SK-N-SH treated with all-trans-retinoic acid at 6 μM for 48 hours (cell line): ENCODE measurements at regions not wholly inside any gene's neighbourhood (a gene's known extent, or its start where the extent isn't known, plus 50 kb on each side); places are given as distances from the start of the nearest gene placed in this dataset.

ENCODE experiments used
- ATAC-seq: fragments of 200-7000 bp; cut with Tn5 transposase; 3 replicates; pipeline ENCODE4 v1.9.1; 2020; ENCODE audit warnings: mild to moderate bottlenecking, moderate library complexity
- ARNTL ChIP-seq: fragments of 450-650 bp; formaldehyde crosslinking; IDR thresholded peaks from 2 replicates; pipeline ENCODE4 v1.5.0; 2020; ENCODE audit warnings: low read depth, mild to moderate bottlenecking, moderate library complexity, borderline replicate concordance
- BACH2 ChIP-seq: fragments of 250-450 bp; sonication (Bioruptor Pico); IDR thresholded peaks from 2 replicates; pipeline ENCODE4 v1.9.0; 2021; ENCODE audit warnings: mild to moderate bottlenecking, borderline replicate concordance
- CSDC2 ChIP-seq: fragments of 250-450 bp; sonication (Bioruptor Pico); IDR thresholded peaks from 2 replicates; pipeline ENCODE4 v1.5.0; 2020; ENCODE audit warnings: mild to moderate bottlenecking, moderate library complexity
- ESRRG ChIP-seq: fragments of 250-450 bp; sonication (Bioruptor Pico); IDR thresholded peaks from 2 replicates; pipeline ENCODE4 v1.6.1; 2021; ENCODE audit warnings: mild to moderate bottlenecking
- GLIS3 ChIP-seq: fragments of 250-450 bp; sonication (Bioruptor Pico); IDR thresholded peaks from 2 replicates; pipeline ENCODE4 v1.5.0; 2020; ENCODE audit warnings: mild to moderate bottlenecking, moderate library complexity
- ISL1 ChIP-seq: fragments of 250-450 bp; sonication (Bioruptor Pico); IDR thresholded peaks from 2 replicates; pipeline ENCODE4 v2.1.2; 2022; ENCODE audit warnings: mild to moderate bottlenecking, moderate library complexity
- OSR1 ChIP-seq: fragments of 250-450 bp; sonication (Bioruptor Pico); IDR thresholded peaks from 2 replicates; pipeline ENCODE4 v1.8.0; 2022; ENCODE audit warnings: moderate library complexity, mild to moderate bottlenecking, inconsistent platforms
- PPARA ChIP-seq: fragments of 250-450 bp; sonication (Bioruptor Pico); IDR thresholded peaks from 2 replicates; pipeline ENCODE4 v1.5.0; 2020; ENCODE audit warnings: mild to moderate bottlenecking, borderline replicate concordance
- RARB ChIP-seq: fragments of 250-450 bp; sonication (Bioruptor Pico); IDR thresholded peaks from 2 replicates; pipeline ENCODE4 v1.8.0; 2021; ENCODE audit warnings: mild to moderate bottlenecking, moderate library complexity
- SNAI2 ChIP-seq: fragments of 250-450 bp; sonication (Bioruptor Pico); IDR thresholded peaks from 2 replicates; pipeline ENCODE4 v1.5.0; 2020; ENCODE audit warnings: mild to moderate bottlenecking, moderate library complexity
- TCF4 ChIP-seq: fragments of 250-450 bp; sonication (Bioruptor Pico); IDR thresholded peaks from 2 replicates; pipeline ENCODE4 v1.8.0; 2021; ENCODE audit warnings: mild to moderate bottlenecking, moderate library complexity, borderline replicate concordance
- TOX ChIP-seq: fragments of 250-450 bp; sonication (Bioruptor Pico); IDR thresholded peaks from 2 replicates; pipeline ENCODE4 v1.8.0; 2021; ENCODE audit warnings: mild to moderate bottlenecking, moderate library complexity, borderline replicate concordance
- ZC3H10 ChIP-seq: fragments of 250-450 bp; sonication (Bioruptor Pico); IDR thresholded peaks from 2 replicates; pipeline ENCODE4 v1.5.1; 2021; ENCODE audit warnings: mild to moderate bottlenecking, moderate library complexity
- ZFP3 ChIP-seq: fragments of 250-450 bp; sonication (Bioruptor Pico); IDR thresholded peaks from 2 replicates; pipeline ENCODE4 v1.5.0; 2020; ENCODE audit warnings: mild to moderate bottlenecking, moderate library complexity
- ZFP30 ChIP-seq: fragments of 450-650 bp; formaldehyde crosslinking; IDR thresholded peaks from 2 replicates; pipeline ENCODE4 v1.5.0; 2022; ENCODE audit warnings: mild to moderate bottlenecking, moderate library complexity
- ZNF70 ChIP-seq: fragments of 450-650 bp; formaldehyde crosslinking; IDR thresholded peaks from 2 replicates; pipeline ENCODE4 v1.5.0; 2020; ENCODE audit warnings: mild to moderate bottlenecking, moderate library complexity
- ZNF8 ChIP-seq: fragments of 450-650 bp; formaldehyde crosslinking; IDR thresholded peaks from 2 replicates; pipeline ENCODE4 v1.5.0; 2020; ENCODE audit warnings: mild to moderate bottlenecking, moderate library complexity
- TF ChIP-seq, protein P1 (sequence below): fragments of 250-450 bp; sonication (Bioruptor Pico); IDR thresholded peaks from 2 replicates; pipeline ENCODE4 v1.5.0; 2020; ENCODE audit warnings: mild to moderate bottlenecking, moderate library complexity
- TF ChIP-seq, protein P2 (sequence below): fragments of 250-450 bp; sonication (Bioruptor Pico); IDR thresholded peaks from 2 replicates; pipeline ENCODE4 v1.8.0; 2021; ENCODE audit warnings: low read depth, mild to moderate bottlenecking, moderate library complexity, borderline replicate concordance
- TF ChIP-seq, protein P3 (sequence below): fragments of 250-450 bp; sonication (Bioruptor Pico); IDR thresholded peaks from 2 replicates; pipeline ENCODE4 v1.5.1; 2020; ENCODE audit warnings: low read depth, mild to moderate bottlenecking, moderate library complexity
- TF ChIP-seq, protein P4 (sequence below): fragments of 250-450 bp; sonication (Bioruptor Pico); IDR thresholded peaks from 2 replicates; pipeline ENCODE4 v1.8.0; 2020; ENCODE audit warnings: mild to moderate bottlenecking, moderate library complexity, borderline replicate concordance

DNA sequence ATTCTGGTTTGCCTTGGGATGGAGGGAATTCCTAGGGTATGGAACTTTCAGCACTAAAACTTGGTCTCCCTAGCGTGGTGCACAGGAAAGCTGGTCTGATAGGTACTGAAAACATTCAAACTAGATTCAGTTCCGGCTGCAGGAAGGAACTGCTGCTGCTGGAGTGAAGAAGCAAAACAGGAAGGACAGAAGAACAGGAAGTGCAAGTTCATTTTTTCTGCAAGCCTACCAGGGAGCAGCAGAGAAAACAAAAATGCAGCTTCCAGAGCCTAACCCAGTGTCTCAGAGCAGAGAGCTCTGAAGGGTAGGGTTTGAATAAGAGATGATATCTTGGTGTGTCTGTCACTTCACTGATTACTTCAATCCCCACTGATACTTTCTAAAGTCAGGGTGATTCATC is 165.2 kb downstream of the VRK1 start:
- ATAC-seq = no peak
- TF ChIP-seq TCF4 (no peak), OSR1 (CRISPR knock-in tag) (no peak), CSDC2 (CRISPR knock-in tag) (no peak), ISL1 (CRISPR knock-in tag) (no peak), GLIS3 (CRISPR knock-in tag) (no peak)

DNA sequence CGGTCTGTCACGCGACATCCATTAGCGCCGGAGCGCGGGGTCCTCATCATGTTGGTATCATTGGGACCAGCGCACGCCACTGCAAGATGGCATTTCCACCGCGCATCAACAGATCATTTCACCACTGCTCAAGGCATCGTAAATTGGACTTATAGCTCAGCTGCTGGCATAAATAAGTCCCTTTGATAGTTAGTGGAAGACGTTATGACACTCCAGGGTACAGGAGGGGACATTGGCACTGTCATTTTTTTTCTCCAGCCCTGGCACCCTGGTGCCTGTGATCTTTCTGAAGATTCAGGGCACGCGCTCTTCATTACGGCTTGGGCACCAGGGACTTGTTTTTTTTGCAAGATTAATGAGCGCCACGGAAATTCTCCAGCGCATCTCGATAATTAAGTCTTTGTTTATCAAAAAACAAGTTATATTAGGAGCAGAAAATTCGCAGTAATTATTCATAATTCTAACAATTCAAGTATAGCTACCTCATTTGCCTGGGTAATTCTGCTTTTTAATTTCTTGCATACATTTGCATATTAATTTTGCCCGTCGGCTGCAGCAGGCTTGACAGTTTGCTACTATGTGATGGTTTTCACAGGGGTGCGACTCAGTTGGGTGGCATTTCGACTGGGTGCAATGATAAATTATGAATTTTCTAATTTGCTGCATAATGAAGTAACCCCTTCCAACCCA is 167.7 kb downstream of the VRK1 start:
- no peak for ATAC-seq
- TF ChIP-seq ESRRG (CRISPR knock-in tag) (no peak), CSDC2 (CRISPR knock-in tag) (no peak), TOX (CRISPR knock-in tag) (no peak), ZNF70 (CRISPR knock-in tag) (no peak), ZNF8 (CRISPR knock-in tag) (no peak), PPARA (no peak), ARNTL (CRISPR knock-in tag) (no peak), ISL1 (CRISPR knock-in tag) (no peak), ZFP30 (CRISPR knock-in tag) (no peak), RARB (CRISPR knock-in tag) (no peak)
- TF ChIP-seq, protein P1, sequence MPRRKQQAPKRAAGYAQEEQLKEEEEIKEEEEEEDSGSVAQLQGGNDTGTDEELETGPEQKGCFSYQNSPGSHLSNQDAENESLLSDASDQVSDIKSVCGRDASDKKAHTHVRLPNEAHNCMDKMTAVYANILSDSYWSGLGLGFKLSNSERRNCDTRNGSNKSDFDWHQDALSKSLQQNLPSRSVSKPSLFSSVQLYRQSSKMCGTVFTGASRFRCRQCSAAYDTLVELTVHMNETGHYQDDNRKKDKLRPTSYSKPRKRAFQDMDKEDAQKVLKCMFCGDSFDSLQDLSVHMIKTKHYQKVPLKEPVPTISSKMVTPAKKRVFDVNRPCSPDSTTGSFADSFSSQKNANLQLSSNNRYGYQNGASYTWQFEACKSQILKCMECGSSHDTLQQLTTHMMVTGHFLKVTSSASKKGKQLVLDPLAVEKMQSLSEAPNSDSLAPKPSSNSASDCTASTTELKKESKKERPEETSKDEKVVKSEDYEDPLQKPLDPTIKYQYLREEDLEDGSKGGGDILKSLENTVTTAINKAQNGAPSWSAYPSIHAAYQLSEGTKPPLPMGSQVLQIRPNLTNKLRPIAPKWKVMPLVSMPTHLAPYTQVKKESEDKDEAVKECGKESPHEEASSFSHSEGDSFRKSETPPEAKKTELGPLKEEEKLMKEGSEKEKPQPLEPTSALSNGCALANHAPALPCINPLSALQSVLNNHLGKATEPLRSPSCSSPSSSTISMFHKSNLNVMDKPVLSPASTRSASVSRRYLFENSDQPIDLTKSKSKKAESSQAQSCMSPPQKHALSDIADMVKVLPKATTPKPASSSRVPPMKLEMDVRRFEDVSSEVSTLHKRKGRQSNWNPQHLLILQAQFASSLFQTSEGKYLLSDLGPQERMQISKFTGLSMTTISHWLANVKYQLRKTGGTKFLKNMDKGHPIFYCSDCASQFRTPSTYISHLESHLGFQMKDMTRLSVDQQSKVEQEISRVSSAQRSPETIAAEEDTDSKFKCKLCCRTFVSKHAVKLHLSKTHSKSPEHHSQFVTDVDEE (CRISPR knock-in tag) = no peak
- TF ChIP-seq, protein P2, sequence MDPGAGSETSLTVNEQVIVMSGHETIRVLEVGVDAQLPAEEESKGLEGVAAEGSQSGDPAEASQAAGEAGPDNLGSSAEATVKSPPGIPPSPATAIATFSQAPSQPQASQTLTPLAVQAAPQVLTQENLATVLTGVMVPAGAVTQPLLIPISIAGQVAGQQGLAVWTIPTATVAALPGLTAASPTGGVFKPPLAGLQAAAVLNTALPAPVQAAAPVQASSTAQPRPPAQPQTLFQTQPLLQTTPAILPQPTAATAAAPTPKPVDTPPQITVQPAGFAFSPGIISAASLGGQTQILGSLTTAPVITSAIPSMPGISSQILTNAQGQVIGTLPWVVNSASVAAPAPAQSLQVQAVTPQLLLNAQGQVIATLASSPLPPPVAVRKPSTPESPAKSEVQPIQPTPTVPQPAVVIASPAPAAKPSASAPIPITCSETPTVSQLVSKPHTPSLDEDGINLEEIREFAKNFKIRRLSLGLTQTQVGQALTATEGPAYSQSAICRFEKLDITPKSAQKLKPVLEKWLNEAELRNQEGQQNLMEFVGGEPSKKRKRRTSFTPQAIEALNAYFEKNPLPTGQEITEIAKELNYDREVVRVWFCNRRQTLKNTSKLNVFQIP (CRISPR knock-in tag) = no peak
- TF ChIP-seq, all 23 proteins: peak for 0

DNA sequence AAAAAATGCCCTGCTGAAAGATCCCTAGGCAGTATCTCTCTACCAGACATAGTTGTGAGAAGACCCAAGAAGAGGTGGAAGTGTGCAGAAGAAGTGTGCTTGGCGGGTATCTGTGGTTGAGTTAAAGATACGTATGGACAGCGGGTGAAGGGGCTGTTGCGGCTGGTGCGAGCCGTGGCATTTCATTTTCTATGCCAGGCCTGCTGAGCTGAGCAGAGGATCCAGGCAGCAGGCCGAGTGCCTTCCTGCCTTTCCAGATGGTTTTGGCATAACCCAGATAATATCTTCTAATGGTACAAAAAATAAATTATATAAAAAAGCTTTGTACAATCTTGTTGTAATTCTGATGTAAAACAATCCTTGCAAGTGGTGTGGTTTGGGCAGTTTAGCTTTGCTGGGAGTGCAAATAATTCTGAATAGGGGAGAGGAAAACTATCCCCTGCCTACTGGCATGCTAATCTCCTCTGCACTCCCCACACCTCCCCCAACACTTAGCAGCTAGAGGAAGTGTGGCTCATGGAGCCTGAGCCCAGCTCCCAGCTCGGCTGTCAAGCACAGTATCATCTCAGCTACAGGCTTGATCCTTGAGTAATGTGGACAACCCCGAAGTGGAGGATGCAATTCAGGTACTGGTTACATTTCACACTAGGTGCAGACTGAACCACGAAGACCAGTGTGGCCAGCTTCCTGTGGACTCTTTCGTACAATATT is 168.9 kb downstream of the VRK1 start:
- TF ChIP-seq, protein P3, sequence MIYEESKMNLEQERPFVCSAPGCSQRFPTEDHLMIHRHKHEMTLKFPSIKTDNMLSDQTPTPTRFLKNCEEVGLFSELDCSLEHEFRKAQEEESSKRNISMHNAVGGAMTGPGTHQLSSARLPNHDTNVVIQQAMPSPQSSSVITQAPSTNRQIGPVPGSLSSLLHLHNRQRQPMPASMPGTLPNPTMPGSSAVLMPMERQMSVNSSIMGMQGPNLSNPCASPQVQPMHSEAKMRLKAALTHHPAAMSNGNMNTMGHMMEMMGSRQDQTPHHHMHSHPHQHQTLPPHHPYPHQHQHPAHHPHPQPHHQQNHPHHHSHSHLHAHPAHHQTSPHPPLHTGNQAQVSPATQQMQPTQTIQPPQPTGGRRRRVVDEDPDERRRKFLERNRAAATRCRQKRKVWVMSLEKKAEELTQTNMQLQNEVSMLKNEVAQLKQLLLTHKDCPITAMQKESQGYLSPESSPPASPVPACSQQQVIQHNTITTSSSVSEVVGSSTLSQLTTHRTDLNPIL (CRISPR knock-in tag) = no peak
- TF ChIP-seq, protein P1 (CRISPR knock-in tag) = no peak
- no peak for TF ChIP-seq GLIS3 (CRISPR knock-in tag)
- TF ChIP-seq, protein P4, sequence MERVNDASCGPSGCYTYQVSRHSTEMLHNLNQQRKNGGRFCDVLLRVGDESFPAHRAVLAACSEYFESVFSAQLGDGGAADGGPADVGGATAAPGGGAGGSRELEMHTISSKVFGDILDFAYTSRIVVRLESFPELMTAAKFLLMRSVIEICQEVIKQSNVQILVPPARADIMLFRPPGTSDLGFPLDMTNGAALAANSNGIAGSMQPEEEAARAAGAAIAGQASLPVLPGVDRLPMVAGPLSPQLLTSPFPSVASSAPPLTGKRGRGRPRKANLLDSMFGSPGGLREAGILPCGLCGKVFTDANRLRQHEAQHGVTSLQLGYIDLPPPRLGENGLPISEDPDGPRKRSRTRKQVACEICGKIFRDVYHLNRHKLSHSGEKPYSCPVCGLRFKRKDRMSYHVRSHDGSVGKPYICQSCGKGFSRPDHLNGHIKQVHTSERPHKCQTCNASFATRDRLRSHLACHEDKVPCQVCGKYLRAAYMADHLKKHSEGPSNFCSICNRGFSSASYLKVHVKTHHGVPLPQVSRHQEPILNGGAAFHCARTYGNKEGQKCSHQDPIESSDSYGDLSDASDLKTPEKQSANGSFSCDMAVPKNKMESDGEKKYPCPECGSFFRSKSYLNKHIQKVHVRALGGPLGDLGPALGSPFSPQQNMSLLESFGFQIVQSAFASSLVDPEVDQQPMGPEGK = no peak
- TF ChIP-seq, protein P2 (CRISPR knock-in tag) = no peak
- TF ChIP-seq PPARA = no peak
- no peak for TF ChIP-seq BACH2 (CRISPR knock-in tag)
- TF ChIP-seq ZNF8 (CRISPR knock-in tag) = no peak
- no peak for TF ChIP-seq ESRRG (CRISPR knock-in tag)
- no peak for TF ChIP-seq RARB (CRISPR knock-in tag)
- no peak for TF ChIP-seq TOX (CRISPR knock-in tag)
- TF ChIP-seq ARNTL (CRISPR knock-in tag) = no peak
- TF ChIP-seq OSR1 (CRISPR knock-in tag) = no peak
- no peak for TF ChIP-seq ZC3H10 (CRISPR knock-in tag)
- TF ChIP-seq SNAI2 (CRISPR knock-in tag) = no peak
- TF ChIP-seq ZFP3 (CRISPR knock-in tag) = no peak
- TF ChIP-seq ZFP30 (CRISPR knock-in tag) = no peak
- TF ChIP-seq TCF4 = no peak
- no peak; the same call in 2 of the 3 replicates for ATAC-seq
